NT2/D1 (cell line): ENCODE measurements at regions not wholly inside any gene's neighbourhood (a gene's known extent, or its start where the extent isn't known, plus 50 kb on each side); places are given as distances from the start of the nearest gene placed in this dataset.
"Not testable (repeated sequence)": the region's sequence is repeated elsewhere in the genome, so short reads cannot be mapped to it uniquely, and the experiment has no call there.

Experiments
- DNase-seq: peaks from one replicate; pipeline ENCODE4 v3.0.0-alpha.2; 2011; ENCODE audit warnings: low read depth, low spot score
- H3K27me3 ChIP-seq: 2 replicates; pipeline ENCODE4 v1.6.0; 2011; ENCODE audit warnings: mild to moderate bottlenecking; ENCODE audit not compliant: insufficient read length, insufficient read depth
- H3K36me3 ChIP-seq: 2 replicates; pipeline ENCODE4 v1.6.1; 2011; ENCODE audit warnings: mild to moderate bottlenecking, low read length, mixed read lengths; ENCODE audit not compliant: insufficient read depth, insufficient read length
- H3K4me1 ChIP-seq: 2 replicates; pipeline ENCODE4 v1.5.1; 2011; ENCODE audit not compliant: insufficient read depth, insufficient read length
- H3K4me3 ChIP-seq: 2 replicates; pipeline ENCODE4 v1.5.1; 2011; ENCODE audit warnings: low read depth; ENCODE audit not compliant: insufficient read length
- H3K9ac ChIP-seq: 2 replicates; pipeline ENCODE4 v1.6.0; 2011; ENCODE audit warnings: low read depth; ENCODE audit not compliant: insufficient read length
- H3K9me3 ChIP-seq: 2 replicates; pipeline ENCODE4 v1.5.1; 2011; ENCODE audit warnings: mild to moderate bottlenecking, low read length; ENCODE audit not compliant: insufficient read depth
- SUZ12 ChIP-seq: IDR thresholded peaks from 2 replicates; pipeline ENCODE4 v1.6.1; 2011; ENCODE audit not compliant: insufficient read length, insufficient read depth; ENCODE audit errors: extremely low read depth
- YY1 ChIP-seq: IDR thresholded peaks from 2 replicates; pipeline ENCODE4 v1.6.1; 2011; ENCODE audit not compliant: insufficient read length, insufficient read depth
- ZNF274 ChIP-seq: IDR thresholded peaks from 2 replicates; pipeline ENCODE4 v1.6.1; 2011; ENCODE audit warnings: mild to moderate bottlenecking, low read depth, low read length

DNA sequence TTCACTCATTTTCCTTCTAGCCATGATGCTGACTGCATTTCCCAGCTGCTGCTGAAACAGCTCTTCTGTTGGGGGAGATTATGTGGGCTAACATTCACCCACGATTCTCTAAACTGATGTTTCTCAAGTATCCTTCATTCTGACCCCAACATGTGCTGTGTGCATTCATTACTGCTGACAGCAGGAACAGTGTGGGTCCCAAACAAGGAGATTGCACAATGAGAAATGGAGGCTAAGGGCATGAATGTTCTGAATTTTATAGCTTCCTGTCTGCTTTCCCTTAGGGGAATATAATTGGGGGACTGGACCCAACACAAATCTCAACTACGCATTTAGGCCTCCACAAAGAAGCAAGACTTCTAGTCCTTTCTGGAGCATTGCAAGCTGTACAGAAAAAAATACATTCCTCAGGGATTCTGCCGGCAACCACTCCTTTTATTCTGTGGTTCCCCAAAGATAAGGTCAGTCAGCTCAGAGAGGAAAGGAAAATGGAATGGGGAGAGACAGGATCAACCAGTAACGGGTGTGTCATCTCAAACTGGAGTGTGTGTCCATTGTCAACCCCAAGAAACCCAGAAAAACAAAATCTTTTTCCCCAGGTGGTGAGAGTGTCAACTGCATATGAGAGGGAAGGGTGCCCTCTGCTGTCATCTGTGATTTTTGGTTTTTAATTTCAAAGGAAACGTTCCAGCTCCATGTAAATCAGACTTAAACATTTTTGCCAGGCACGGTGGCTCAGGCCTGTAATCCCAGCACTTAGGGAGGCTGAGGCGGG, 81.5 kb upstream of the EGFL6 start:
- Histone ChIP-seq H3K4me1 (no peaks in the 10 kb centered on the region), H3K9ac (no peak overlapping the region), H3K4me3 (no peak overlapping the region), H3K36me3 (no peaks in the 10 kb centered on the region), H3K27me3 (no peaks in the 10 kb centered on the region), H3K9me3 (no peaks in the 10 kb centered on the region)
- peak; percentile 63 for DNase-seq
- TF ChIP-seq ZNF274 (no peak), SUZ12 (no peak), YY1 (no peak)

DNA sequence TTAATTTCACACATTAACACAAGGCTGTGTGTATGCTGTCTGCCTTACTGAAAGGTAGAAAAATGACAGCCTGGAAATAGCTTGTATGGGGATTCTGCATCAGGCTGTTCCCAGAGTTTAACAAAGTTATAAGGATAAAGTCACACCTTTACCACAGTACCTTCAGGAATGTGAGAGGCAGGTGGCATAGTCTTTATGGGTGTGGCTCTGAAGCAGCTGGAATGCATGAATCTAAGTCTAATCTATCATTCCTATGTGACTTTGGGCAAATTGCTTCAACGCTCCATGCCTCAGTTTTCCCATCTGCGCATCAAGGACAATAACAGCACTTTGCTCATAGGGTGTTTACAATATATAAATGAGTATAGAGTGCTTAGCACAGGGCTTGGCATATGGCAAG, 84.2 kb upstream of the EGFL6 start:
- TF ChIP-seq YY1: no peak
- TF ChIP-seq SUZ12: no peak
- TF ChIP-seq ZNF274: no peak
- H3K9me3 ChIP-seq: no peaks in the 10 kb centered on the region
- H3K4me3 ChIP-seq: no peak overlapping the region

GRCh38 chrX:13483773-13484172, 85.6 kb upstream of the EGFL6 start:
- no peaks in the 10 kb centered on the region for H3K36me3 ChIP-seq
- no peak overlapping the region for H3K9ac ChIP-seq
- no peak for TF ChIP-seq ZNF274
- no peak for TF ChIP-seq SUZ12
- no peak for TF ChIP-seq YY1
- H3K27me3 ChIP-seq: no peaks in the 10 kb centered on the region
- H3K4me3 ChIP-seq: no peak overlapping the region
- H3K4me1 ChIP-seq: no peaks in the 10 kb centered on the region
- no peak for DNase-seq
- no peaks in the 10 kb centered on the region for H3K9me3 ChIP-seq

More for the DNA sequence above, 84.2 kb upstream of the EGFL6 start:
- no peak for DNase-seq
- Histone ChIP-seq H3K27me3 (no peaks in the 10 kb centered on the region), H3K4me1 (no peaks in the 10 kb centered on the region), H3K36me3 (no peaks in the 10 kb centered on the region), H3K9ac (no peak overlapping the region)

DNA sequence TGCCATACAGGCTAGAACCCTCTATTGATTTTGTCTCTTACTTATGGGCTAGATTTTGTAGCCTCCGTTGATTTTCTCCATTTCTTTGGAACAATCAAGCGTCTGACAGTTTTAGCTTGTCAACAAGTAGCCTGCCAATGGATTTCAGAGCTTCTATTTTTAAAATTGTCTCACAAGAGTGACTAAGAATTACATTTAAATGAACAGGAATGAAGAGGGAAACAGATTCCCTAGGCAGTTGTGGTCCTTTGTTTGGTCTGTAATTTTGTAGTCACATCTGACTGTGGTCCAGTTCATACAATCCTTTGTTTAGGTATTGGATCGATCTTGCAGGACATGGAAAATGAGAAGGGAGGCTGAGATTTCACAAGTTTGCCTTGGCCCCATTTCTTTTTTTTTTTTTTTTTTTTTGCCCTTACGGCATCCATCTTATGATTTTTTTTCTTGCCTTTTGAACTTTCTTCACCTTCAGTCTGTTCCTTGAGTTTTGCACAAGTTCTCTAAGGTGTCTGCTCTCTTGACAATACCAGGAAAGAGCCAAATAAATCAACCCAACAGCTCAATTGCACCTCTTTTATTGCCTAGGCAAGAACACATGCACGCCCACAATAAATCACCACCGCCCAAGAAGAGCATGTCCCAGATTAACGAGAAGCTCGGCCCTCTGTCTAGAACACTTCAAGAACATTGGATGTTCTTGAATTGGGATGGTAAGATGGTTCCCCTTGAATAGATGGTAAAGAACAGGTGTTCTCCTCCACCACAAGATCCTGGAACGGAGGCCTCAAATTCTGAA, 86.5 kb upstream of the EGFL6 start:
- Histone ChIP-seq H3K9ac (no peak overlapping the region), H3K27me3 (no peaks in the 10 kb centered on the region), H3K9me3 (no peaks in the 10 kb centered on the region), H3K4me1 (no peaks in the 10 kb centered on the region), H3K4me3 (no peak overlapping the region), H3K36me3 (no peaks in the 10 kb centered on the region)
- TF ChIP-seq ZNF274 (no peak), SUZ12 (no peak), YY1 (no peak)
- DNase-seq: no peak

DNA sequence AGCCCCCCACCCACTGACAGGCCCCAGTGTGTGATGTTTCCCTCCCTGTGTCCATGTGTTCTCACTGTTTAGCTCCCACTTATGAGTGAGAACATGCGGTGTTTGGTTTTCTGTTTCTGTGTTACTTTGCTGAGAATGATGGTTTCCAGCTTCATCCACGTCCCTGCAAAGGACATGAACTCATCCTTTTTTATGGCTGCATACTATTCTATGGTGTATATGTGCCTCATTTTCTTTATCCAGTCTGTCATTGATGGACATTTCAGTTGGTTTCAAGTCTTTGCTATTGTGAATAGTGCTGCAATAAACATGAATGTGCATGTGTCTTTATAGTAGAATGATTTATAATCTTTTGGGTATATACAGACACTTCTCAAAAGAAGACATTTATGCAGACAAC, 88.6 kb upstream of the EGFL6 start:
- not testable (repeated sequence) for H3K36me3 ChIP-seq, H3K4me3 ChIP-seq, DNase-seq, H3K4me1 ChIP-seq, H3K9me3 ChIP-seq, H3K9ac ChIP-seq, H3K27me3 ChIP-seq

- Histone ChIP-seq H3K36me3 (no peaks in the 10 kb centered on the region), H3K9me3 (no peaks in the 10 kb centered on the region), H3K4me3 (no peak overlapping the region), H3K9ac (no peak overlapping the region), H3K4me1 (no peaks in the 10 kb centered on the region), H3K27me3 (no peaks in the 10 kb centered on the region)
- TF ChIP-seq ZNF274 (no peak), SUZ12 (no peak), YY1 (no peak)
- DNase-seq: no peak
These were observed 90.0 kb upstream of the EGFL6 start for GRCh38 chrX:13479452-13479813.

- Histone ChIP-seq H3K36me3 (no peaks in the 10 kb centered on the region), H3K4me1 (no peaks in the 10 kb centered on the region), H3K27me3 (no peaks in the 10 kb centered on the region), H3K9ac (no peak overlapping the region), H3K4me3 (no peak overlapping the region), H3K9me3 (no peaks in the 10 kb centered on the region)
- no peak for DNase-seq
- TF ChIP-seq ZNF274 (no peak), SUZ12 (no peak), YY1 (no peak)
These were observed 90.5 kb upstream of the EGFL6 start for GRCh38 chrX:13478740-13479451.
